ENCODE measurements at regions not wholly inside any gene's neighbourhood (a gene's known extent, or its start where the extent isn't known, plus 50 kb on each side); places are given as distances from the start of the nearest gene placed in this dataset.
"Not testable (repeated sequence)": the region's sequence is repeated elsewhere in the genome, so short reads cannot be mapped to it uniquely, and the experiment has no call there.

DNA sequence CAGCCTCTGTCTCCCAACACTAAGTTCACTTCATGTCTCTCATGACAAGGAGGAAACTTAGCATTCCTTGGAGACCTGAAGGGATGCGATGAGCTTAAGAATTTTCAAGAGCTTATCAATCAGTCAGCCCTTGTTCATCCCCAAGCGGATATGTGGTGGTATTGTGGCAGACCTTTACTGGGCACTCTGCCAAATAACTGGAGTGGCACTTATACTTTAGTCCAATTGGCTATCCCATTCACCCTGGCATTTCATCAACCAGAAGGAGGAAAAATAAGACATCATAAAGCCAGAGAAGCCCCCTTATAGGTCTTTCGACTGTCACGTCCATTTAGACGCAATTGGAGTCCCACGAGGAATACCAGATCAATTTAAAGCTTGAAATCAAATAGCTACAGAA is 779.4 kb downstream of the FAM181B start:
- H3K27ac ChIP-seq (ENCODE audit: low read depth, low read length); H2BK15ac ChIP-seq (ENCODE audit: low read length); H2BK12ac ChIP-seq (ENCODE audit: low read depth, low read length); H3K23ac ChIP-seq (ENCODE audit: insufficient read length); H3K79me1 ChIP-seq (ENCODE audit: low read depth, low read length); H3K4me2 ChIP-seq (ENCODE audit: insufficient read depth in 1 of 2, low read depth in 2 of 2, low read length in 2 of 2); H3K18ac ChIP-seq (ENCODE audit: extremely low read depth, low read length); H2AK5ac ChIP-seq (ENCODE audit: low read depth, low read length); H3K14ac ChIP-seq (ENCODE audit: insufficient read length); H3K4me1 ChIP-seq (replicated peaks in 1 of 4; ENCODE audit: control insufficient read depth in 3 of 4, insufficient read depth in 4 of 4, low read length in 3 of 4); H2BK5ac ChIP-seq (ENCODE audit: low read depth, low read length); H3K4me3 ChIP-seq (ENCODE audit: extremely low read depth in 1 of 4, insufficient read depth in 2 of 4, low read depth in 3 of 4, low read length in 4 of 4); H3K9ac ChIP-seq (replicated peaks in 1 of 4; ENCODE audit: extremely low read depth in 1 of 4, low read depth in 3 of 4, low read length in 3 of 4); H3K9me3 ChIP-seq (ENCODE audit: insufficient read depth in 2 of 2, low read depth in 1 of 2, low read length in 1 of 2); H4K20me1 ChIP-seq (replicated peaks in 1 of 2; ENCODE audit: control insufficient read depth in 1 of 2, insufficient read depth in 2 of 2, low read length in 2 of 2); H2BK20ac ChIP-seq (ENCODE audit: low read length); POLR2A ChIA-PET (ENCODE audit: partially characterized antibody); H2BK120ac ChIP-seq (replicated peaks; ENCODE audit: low read depth, low read length); H2AFZ ChIP-seq (ENCODE audit: low read length); H3K79me2 ChIP-seq (ENCODE audit: control insufficient read depth in 1 of 2, insufficient read depth in 2 of 2, low read length in 2 of 2); H3K56ac ChIP-seq (replicated peaks; ENCODE audit: insufficient read length, low read depth, low read length); DNase-seq (ENCODE audit: low read depth in 1 of 2, low spot score in 2 of 2); H3K27me3 ChIP-seq (replicated peaks in 1 of 4; ENCODE audit: control insufficient read depth in 3 of 4, extremely low read depth in 1 of 4, insufficient read depth in 3 of 4, low read length in 3 of 4); H4K91ac ChIP-seq (replicated peaks; ENCODE audit: insufficient read length, low read length); H4K8ac ChIP-seq (ENCODE audit: extremely low read depth, insufficient read depth, low read length); H4K5ac ChIP-seq (ENCODE audit: insufficient read length, low read depth, low read length); H3K36me3 ChIP-seq (ENCODE audit: control insufficient read depth in 2 of 4, insufficient read depth in 4 of 4, low read length in 3 of 4); H3K4ac ChIP-seq (replicated peaks; ENCODE audit: insufficient read length, low read depth, low read length); FAIRE-seq; H3K23me2 ChIP-seq (ENCODE audit: low read depth, low read length): not testable (repeated sequence)
- CTCF ChIA-PET (ENCODE audit: partially characterized antibody), result interaction anchor here (1.2 kb wide), 1 partner anchor 9 kb away, joined by 4 read pairs; no protein-coding TSS in a partner anchor
- 98% methylated on average over 6 of the region's 6 CpGs; no CpG with 5 or more reads in 1 of the 2 experiments for WGBS, 2 experiments (ENCODE audit: extremely low coverage in 1 of 2, insufficient coverage in 1 of 2, insufficient read length in 1 of 2, insufficient replicate concordance in 2 of 2, low coverage in 1 of 2, low lambda C conversion rate in 2 of 2, missing lambda C conversion rate in 1 of 2)

Data from H1 (cell line).